ENCODE measurements at regions not wholly inside any gene's neighbourhood (a gene's known extent, or its start where the extent isn't known, plus 50 kb on each side); places are given as distances from the start of the nearest gene placed in this dataset.

GRCh38 chr12:92019491-92020277 lies 126.0 kb downstream of the BTG1 start:
- no peak for TF ChIP-seq POLR2A (IDR thresholded peaks at IDR 0.05)
- TF ChIP-seq CTCF (IDR thresholded peaks at IDR 0.05) = no peak
- no peak for TF ChIP-seq POLR2AphosphoS5 (IDR thresholded peaks at IDR 0.05; ENCODE audit: insufficient read depth in 1 of 2, low read depth in 1 of 2)
